ENCODE measurements at regions not wholly inside any gene's neighbourhood (a gene's known extent, or its start where the extent isn't known, plus 50 kb on each side); places are given as distances from the start of the nearest gene placed in this dataset.

DNA sequence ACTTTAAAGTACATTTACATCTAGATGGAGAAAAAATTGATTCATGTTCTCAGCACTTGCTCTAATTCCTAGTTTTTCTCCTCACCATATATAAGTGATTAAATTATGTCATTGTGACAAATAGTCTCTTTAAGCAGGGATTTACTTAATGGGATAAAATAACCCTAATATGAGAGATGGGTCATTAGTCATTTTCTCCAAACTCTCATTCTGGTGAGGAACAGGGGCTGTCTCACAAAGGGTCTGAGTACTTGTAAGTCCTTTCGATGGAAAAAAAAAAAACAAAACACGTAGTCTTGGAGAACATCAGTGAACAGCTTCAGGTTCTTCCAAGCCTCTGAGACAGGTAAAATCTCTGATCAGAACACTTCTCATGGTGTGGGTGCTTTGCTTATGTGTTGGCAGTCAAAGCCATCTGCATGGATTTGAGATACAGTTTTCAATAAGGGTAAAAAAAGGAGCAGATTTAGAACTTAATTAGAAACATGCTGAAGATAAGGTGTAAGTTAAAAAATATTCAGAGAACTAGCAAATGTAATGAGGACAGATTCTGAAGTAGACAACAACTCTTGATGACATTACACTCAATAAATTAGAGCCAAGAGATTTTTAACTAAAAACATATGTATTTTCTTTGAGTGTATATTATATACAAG, 1668.9 kb upstream of the MIR17HG start:
- DNase-seq: no peak

DNA sequence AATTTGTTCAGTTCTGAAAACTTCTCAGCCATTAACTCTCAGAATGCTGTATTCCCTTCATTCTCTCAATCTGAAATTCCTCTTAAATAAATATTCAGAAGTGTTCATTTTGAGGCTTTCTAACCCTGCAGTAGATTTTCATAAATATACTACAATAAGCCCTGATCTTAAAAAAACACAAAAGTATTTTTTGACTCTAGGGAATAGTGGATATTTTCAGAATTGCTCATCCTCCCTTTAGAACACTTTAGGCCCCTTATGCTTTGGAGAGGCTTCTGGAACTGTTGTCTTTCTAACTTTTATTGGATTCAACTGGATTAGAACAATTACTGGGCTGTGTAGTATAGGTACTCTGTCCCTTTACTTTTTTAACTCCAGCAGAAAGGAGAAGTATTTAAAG, 1662.6 kb upstream of the MIR17HG start:
- no peak for DNase-seq

- DNase-seq: no peak
Observed at GRCh38 chr13:89686171-89686570, 1661.3 kb upstream of the MIR17HG start.

DNA sequence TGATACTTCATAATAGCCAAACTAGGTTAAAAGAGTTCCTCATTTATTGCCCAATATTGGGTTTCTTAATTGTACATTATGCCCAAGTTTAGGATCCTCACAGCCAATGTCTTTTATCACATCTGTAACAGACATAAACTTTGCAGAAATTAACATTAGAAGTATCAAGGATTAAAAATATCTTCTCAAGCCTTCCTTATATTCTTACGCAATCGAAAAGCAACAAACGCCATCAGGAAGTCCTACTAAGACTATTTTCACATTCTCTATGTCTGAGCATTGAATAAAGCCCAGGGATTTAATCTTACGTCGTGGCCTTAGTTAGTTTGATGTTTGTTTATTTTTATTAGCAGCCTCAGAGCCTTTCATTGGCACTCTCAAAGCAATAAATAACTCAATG, 1660.4 kb upstream of the MIR17HG start:
- no peak for DNase-seq

DNA sequence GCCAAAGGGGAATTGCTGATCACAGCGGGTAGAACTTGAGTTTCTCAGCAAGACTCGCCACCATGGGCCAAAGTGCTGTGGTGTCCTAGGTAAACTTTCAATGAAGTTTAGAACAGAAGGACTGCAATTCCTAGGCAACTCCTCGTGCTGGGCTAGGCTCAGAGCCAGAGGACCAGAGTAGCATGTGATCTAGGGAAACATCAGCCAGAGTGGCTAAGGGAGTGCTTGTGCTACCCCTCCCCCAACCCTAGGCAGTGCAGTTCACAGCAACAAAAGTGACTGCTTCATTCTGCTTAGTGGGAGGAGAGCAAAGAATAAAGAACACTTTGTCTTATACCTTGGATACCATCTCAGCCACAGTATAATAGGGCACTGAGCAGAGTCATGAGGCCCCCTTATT, 1658.6 kb upstream of the MIR17HG start:
- DNase-seq: no peak

DNA sequence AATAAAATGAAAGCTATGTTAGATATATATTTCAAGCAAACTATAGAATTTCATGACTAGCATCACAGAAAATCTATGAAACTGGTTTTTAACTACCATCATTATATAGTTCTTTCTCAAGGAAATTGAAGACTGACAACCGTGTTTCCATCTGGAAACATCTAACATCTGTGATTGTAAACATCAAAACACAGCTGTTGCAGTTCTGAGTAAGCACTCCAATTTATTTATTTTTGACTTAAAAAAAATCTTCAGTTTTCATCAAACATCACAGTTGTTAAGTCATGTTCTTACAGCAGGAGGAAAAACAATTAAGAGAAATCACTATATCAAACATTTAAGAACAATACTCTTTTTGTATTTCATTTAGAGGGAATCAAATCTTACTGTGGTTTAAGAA, 1653.0 kb upstream of the MIR17HG start:
- no peak for DNase-seq

DNA sequence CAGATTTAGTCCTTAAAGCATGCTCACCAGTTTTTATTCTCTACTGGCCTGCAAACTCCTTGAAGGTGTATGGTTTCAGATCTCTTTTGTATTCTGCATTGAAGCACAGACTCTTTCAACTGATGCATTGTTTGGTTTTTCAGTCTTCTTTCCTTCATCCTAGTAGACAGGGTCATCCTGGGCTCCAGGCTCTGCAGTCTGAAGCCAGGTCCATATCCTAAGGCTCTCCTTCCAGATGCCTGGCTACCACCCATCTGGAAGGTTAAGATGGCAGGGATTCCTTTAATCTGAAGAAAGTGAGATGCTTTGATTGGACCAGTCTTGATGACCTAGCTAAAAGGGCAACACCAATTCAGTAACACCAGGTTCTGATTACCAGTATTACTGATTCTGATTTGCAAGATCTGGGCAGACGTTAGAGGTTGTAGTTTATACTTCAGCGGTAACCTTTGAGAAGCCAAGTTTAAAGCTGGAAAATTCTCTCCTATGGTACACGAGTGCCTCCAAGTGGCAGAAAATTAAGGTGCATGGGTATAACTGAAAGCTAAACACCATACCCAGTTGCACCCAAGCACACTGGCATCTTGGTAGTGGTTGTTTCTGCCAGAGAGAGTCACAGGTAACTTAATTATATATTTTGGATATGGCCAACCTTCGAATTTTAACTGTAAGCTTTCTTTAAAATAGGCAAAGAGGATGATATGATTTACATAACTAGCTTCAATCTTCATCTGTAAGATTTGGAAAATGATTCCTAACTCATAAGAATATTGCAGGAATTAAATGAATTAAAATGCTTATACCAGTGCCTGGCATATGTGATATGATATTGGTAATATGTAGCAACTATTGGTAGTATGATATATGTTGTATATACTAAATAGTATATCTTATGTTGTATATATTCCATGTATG, 1651.9 kb upstream of the MIR17HG start:
- peak in 1 of 2 experiments; percentile 1 for DNase-seq

DNA sequence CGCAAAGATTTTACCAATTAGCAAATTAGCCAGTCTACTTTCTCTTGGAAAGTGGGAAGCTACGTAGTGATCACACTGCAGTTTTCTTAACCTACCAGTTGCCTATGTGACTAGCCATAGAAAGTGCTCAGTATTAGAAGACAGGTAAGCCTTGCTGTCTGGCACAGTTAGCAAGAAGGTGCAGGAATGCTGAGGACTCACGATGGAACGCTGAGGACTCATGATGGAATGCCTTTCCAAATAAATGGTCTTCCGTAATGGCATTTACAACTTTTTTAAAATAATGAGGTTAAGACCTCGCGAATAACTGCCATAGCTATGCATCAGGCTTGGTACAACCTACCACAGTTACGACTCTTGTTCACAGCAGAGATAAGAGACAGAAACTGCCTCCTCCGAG, 1645.6 kb upstream of the MIR17HG start:
- DNase-seq: no peak

- no peak for DNase-seq
Observed at GRCh38 chr13:89704040-89704439, 1643.4 kb upstream of the MIR17HG start.

GRCh38 chr13:89708013-89708412, 1639.5 kb upstream of the MIR17HG start:
- no peak for DNase-seq

DNA sequence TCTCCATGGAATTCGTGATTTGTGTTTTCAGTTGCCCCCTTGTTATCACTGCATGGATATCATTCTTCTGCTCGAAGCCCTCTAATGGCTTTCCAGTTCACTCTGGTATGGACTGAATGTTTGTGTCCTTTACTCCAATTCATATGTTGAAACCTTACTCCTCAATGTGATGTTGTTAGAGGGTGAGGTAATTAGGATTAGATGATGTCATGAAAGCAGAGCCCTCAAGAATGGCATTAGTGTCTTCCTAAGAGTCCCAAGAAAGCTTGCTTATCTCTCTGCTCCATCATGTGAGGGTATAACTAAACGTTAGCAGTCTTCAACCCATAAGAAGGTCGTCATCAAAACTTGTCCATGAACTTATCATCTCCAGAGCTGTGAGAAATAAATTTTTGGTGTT, 1626.3 kb upstream of the MIR17HG start:
- DNase-seq: no peak

DNA sequence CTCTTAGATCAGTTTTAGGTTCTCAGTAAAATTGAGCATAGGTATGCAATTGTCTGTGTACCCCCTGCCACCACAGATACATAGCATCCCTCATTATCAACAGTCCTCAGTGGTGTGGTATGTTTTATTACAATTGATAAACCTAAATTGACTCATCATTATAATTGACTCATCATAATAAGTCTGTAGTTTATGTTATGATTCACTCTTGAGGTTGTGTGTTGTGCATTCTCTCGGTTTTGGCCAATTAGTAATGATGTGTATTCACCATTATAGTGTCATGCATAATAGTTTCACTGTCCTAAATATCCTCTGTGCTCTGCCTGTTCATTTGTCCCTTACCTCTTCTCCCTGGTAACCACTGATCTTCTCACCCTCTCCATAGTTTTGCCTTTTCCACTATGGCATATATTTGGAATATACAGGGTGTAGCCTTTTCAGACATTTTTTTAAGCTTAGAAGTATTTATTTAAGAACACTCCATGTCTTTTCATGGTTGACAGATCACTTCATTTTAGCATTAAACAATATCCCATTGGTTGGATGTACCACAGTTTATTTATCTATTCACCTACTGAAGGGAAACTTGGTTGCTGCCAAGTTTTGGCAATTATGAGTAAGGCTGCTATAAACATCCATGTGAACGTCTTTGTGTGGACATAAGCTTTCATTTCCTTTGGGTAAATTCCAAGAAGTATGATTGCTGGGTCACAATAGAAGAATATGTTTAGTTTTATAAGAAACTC, 1620.6 kb upstream of the MIR17HG start:
- DNase-seq: no peak

DNA sequence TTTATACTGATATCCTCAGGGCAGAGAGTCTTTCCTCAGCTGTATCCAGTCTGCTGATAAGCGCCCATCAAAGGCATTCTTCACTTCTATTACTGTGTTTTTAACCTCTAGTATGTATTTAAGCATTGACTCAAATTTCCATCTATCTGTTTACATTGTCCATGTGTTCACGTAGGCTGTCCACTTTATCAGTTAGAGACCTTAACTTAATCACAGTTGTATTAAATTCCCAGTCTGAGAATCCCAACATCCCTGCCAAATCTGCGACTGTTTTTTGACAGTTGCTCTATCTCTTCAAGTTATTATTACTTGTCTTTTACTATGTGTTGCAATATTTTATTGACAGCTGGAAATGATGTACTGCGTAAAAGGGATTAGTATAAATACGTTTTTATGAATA, 1613.7 kb upstream of the MIR17HG start:
- no peak for DNase-seq

GRCh38 chr13:89737051-89737450, 1610.4 kb upstream of the MIR17HG start:
- no peak for DNase-seq

DNA sequence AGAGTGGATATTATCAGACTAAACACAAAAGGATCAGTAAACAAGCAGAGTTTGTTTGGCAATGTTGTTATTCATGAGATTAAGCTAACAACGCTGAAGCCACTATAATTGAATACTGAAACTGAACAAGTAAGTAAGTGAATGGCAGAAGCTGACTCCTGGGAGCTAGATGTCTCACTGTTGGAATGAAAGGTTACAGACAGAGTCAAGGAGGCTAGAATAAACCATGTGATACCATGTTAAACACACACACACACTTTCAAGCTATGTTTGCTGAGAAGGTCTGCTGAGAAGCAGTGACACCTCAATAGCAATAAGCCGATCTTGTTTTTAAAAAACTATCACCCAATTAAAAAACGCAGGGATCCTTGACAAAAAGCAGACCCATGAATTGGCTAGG, 1609.4 kb upstream of the MIR17HG start:
- DNase-seq: no peak

- DNase-seq: peak in 1 of 2 experiments; percentile 10
Observed at GRCh38 chr13:89740994-89741685, 1606.3 kb upstream of the MIR17HG start.

DNA sequence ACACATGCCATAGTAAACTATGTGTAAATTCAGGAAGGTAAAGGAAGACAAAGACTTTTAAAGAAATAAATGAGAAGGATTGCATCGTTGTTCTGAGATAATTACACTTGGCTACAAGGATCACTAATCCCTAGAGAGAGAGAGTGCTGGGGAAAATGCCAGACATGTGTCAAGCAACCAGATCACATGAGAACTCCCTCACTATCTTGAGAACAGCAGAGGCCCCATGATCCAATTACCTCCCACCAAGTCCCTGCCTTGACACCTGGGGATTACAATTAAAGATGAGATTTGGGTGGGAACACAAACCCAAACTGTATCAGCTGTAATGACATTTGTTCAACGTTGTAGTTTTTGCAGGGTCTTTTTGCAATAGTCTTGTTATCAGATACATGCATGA, 1600.9 kb upstream of the MIR17HG start:
- DNase-seq: peak in 1 of 2 experiments; percentile 35

- peak in 1 of 2 experiments; percentile 36 for DNase-seq
Observed at GRCh38 chr13:89748716-89749115, 1598.8 kb upstream of the MIR17HG start.

DNA sequence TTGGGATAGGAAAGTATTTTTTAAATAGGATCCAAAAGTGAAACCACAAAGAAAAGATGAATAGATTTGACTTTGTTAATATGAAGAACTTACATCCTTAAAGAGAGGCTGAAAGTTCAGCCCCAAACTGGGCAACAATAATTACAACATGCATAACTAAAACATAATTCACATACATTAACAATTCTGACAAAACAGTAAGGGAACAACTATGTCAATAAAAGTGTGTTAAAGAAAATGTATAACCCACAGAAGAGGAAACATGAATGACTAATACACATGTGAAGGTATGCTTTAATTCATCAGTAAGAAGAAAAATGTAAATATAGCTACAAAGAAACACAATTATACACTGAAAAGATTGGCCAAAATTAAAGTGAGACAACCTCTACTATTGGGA, 1597.6 kb upstream of the MIR17HG start:
- DNase-seq: no peak

DNA sequence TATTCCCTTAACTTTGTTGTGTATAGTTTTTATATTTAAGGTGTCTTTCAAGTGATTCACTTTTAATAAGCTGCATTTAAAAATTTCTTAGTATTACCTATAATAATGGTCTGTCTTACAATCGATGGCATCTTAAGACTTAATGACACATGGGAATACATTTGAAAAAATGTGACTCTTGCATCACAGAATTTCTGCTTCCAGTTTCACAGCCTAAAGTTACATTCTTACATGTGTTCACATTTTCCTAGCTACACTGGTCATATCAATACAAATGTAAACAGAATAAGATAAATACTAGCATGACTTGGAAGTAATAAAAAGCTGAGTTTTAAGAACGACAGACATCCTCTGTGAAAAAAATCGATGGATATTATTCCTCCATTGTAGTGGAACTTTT, 1597.1 kb upstream of the MIR17HG start:
- no peak for DNase-seq

DNA sequence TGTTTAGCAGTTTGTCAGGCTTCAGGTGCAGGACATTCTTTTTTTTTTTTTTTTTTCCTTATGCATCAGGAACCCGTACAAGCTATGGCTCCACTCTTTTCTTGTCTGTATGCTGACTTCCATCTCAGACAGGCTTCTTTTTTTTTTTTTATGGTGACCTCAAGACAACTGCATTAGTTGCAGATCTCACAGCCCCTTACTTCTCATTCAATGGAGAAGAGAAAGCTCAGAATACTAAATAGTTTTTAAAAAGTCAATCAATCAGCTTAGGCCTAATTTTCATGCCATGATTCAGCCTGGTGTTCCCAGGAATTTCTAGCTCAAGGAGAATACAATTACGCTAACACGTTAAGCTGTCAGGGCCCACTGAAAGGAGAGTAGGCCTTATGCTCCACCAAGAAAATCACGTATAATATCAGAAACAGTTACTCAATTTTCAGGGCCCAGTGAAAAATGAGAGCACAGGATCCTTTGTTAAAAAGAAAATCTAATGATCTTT, 1596.0 kb upstream of the MIR17HG start:
- no peak for DNase-seq

DNA sequence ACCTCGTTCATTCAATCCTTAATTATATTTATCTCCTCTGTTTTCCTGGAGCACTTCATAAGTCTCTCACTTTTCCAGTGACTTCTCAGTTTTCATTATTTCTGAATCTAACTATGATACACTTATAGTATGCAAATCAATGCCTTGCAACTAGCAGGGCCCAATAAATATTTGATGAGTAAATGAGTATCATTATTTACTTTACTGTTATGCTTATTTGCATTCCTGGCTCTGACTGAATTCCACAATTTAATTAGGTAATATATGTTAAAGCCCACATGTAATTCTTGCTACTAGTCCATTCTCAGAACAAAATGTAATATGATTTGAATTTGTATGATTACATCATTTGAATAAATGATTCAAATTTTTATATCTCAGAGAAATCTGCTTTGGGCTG, 1595.1 kb upstream of the MIR17HG start:
- no peak for DNase-seq
